ENCODE measurements at regions not wholly inside any gene's neighbourhood (a gene's known extent, or its start where the extent isn't known, plus 50 kb on each side); places are given as distances from the start of the nearest gene placed in this dataset.
"Not testable (repeated sequence)": the region's sequence is repeated elsewhere in the genome, so short reads cannot be mapped to it uniquely, and the experiment has no call there.

- TF ChIP-seq CTCF (IDR thresholded peaks at IDR 0.05; ENCODE audit: borderline replicate concordance, control extremely low read depth, extremely low read depth, insufficient read depth, missing control alignments), result no peak
- in situ Hi-C loops (cut with MboI; ENCODE audit: low sequenced_read_pairs, unreplicated experiment), result no loop called here
These were observed 1741.9 kb upstream of the RAG2 start for GRCh38 chr11:38339835-38340440.

GRCh38 chr11:38338022-38338421, 1740.0 kb upstream of the RAG2 start:
- DNase-seq (ENCODE audit: low spot score); in situ Hi-C loops (cut with MboI; ENCODE audit: low sequenced_read_pairs, unreplicated experiment): not testable (repeated sequence)

More at GRCh38 chr11:38339835-38340440, 1741.9 kb upstream of the RAG2 start:
- DNase-seq (ENCODE audit: low spot score), result no peak

- DNase-seq (ENCODE audit: low spot score), result no peak
- TF ChIP-seq CTCF (IDR thresholded peaks at IDR 0.05; ENCODE audit: borderline replicate concordance, control extremely low read depth, extremely low read depth, insufficient read depth, missing control alignments), result no peak
- in situ Hi-C loops (cut with MboI; ENCODE audit: low sequenced_read_pairs, unreplicated experiment), result no loop called here
These were observed 1734.0 kb upstream of the RAG2 start for GRCh38 chr11:38332046-38332445.

- TF ChIP-seq CTCF (IDR thresholded peaks at IDR 0.05; ENCODE audit: borderline replicate concordance, control extremely low read depth, extremely low read depth, insufficient read depth, missing control alignments), result no peak
- DNase-seq (ENCODE audit: low spot score), result no peak
These were observed 1732.5 kb upstream of the RAG2 start for GRCh38 chr11:38330578-38330977.

GRCh38 chr11:38323961-38324761, 1726.1 kb upstream of the RAG2 start:
- TF ChIP-seq CTCF (IDR thresholded peaks at IDR 0.05; ENCODE audit: borderline replicate concordance, control extremely low read depth, extremely low read depth, insufficient read depth, missing control alignments), result no peak
- no peak for DNase-seq (ENCODE audit: low spot score)
- in situ Hi-C loops (cut with MboI; ENCODE audit: low sequenced_read_pairs, unreplicated experiment), result no loop called here

More at GRCh38 chr11:38330578-38330977, 1732.5 kb upstream of the RAG2 start:
- in situ Hi-C loops (cut with MboI; ENCODE audit: low sequenced_read_pairs, unreplicated experiment), result no loop called here

GRCh38 chr11:38315151-38315550, 1717.1 kb upstream of the RAG2 start:
- no peak for TF ChIP-seq CTCF (IDR thresholded peaks at IDR 0.05; ENCODE audit: borderline replicate concordance, control extremely low read depth, extremely low read depth, insufficient read depth, missing control alignments)
- in situ Hi-C loops (cut with MboI; ENCODE audit: low sequenced_read_pairs, unreplicated experiment), result no loop called here
- no peak for DNase-seq (ENCODE audit: low spot score)

GRCh38 chr11:38307455-38307854, 1709.4 kb upstream of the RAG2 start:
- DNase-seq (ENCODE audit: low spot score), result no peak
- in situ Hi-C loops (cut with MboI; ENCODE audit: low sequenced_read_pairs, unreplicated experiment), result no loop called here
- TF ChIP-seq CTCF (IDR thresholded peaks at IDR 0.05; ENCODE audit: borderline replicate concordance, control extremely low read depth, extremely low read depth, insufficient read depth, missing control alignments), result no peak

Measured in GM13976 (cell line).